Psoas muscle (tissue), 7 donors: ENCODE measurements at regions not wholly inside any gene's neighbourhood (a gene's known extent, or its start where the extent isn't known, plus 50 kb on each side); places are given as distances from the start of the nearest gene placed in this dataset.

Source experiments
- ATAC-seq, 4 donors: fragments of 200-7000 bp; cut with Tn5 transposase; one replicate each; pipeline ENCODE4 v1.9.1; 2020; ENCODE audit warnings: moderate library complexity in 3 of 4, mild to moderate bottlenecking in 2 of 4
- DNase-seq, 2 donors: peaks; one replicate each; pipeline ENCODE4 v3.0.0-alpha.2; 2020
- H3K27ac ChIP-seq: fragments of 200-600 bp; one replicate; pipeline ENCODE4 v1.8.0; 2022
- H3K27me3 ChIP-seq, 3 donors: fragments of 200-600 bp in 1 of 3; one replicate each; pipeline versions ENCODE4 v1.6.1 to v1.8.0; 2013 to 2022; ENCODE audit warnings: low read length in 2 of 3, mild to moderate bottlenecking in 2 of 3, moderate library complexity in 1 of 3; ENCODE audit not compliant: insufficient read depth in 3 of 3
- H3K36me3 ChIP-seq, 2 donors: fragments of 200-600 bp in 1 of 2; one replicate each; pipeline versions ENCODE4 v1.6.1 to v1.8.0; 2013 to 2022; ENCODE audit warnings: low read depth in 1 of 2, mild to moderate bottlenecking in 1 of 2, moderate library complexity in 1 of 2; ENCODE audit not compliant: insufficient read depth in 1 of 2
- H3K4me1 ChIP-seq: fragments of 200-600 bp; one replicate; pipeline ENCODE4 v1.8.0; 2022
- H3K4me3 ChIP-seq: fragments of 200-600 bp; one replicate; pipeline ENCODE4 v1.8.0; 2022; ENCODE audit warnings: mild to moderate bottlenecking
- H3K9me3 ChIP-seq: fragments of 200-600 bp; one replicate; pipeline ENCODE4 v1.8.0; 2022
- CTCF ChIP-seq: fragments of 200-600 bp; IDR thresholded peaks from one replicate; pipeline ENCODE4 v1.8.0; 2022; ENCODE audit warnings: antibody characterized with exemption
- WGBS, 3 donors: extraction: QIAGEN DNeasy Blood & Tissue Kit; methylation state at CpG; one replicate each; pipeline versions ENCODE4 v1.1.6 to v1.1.7; 2013; 5-methylcytosine and 5-hydroxymethylcytosine counted together
- intact Hi-C, 2 donors: fragments of 100-400 bp; cut with DNase I; formaldehyde crosslinking; loops; one replicate each; pipeline versions ENCODE4 v1.11.0 to v1.14.2; 2022
- donor health status: healthy with polysubstance abuse.
- donor health status: DM: no; HTN: no; CAD: no; lungs with moderate emphysema.
- donor health status: Bipolar disorder and iron deficiency.
- donor health status: healthy.
- donor health status: DM: yes; HTN: yes; CAD: no.
- donor health status: DM: no; HTN: no; CAD: no.
- donor health status: DM: yes; HTN: yes; CAD: no.

GRCh38 chr16:63346000-63346399, 1309.8 kb upstream of the CDH8 start:
- no peak for TF ChIP-seq CTCF
- no peaks in the 10 kb centered on the region for H3K36me3 ChIP-seq
- no peak for ATAC-seq
- H3K27ac ChIP-seq, result no peak overlapping the region
- WGBS, 3 donors, result 76 to 89% (median 81%) methylated on average over 3 of the region's 3 CpGs
- no peaks in the 10 kb centered on the region for H3K27me3 ChIP-seq
- intact Hi-C loops, result no loop called here
- H3K9me3 ChIP-seq, result no peaks in the 10 kb centered on the region
- no peak overlapping the region for H3K4me3 ChIP-seq
- H3K4me1 ChIP-seq, result no peaks in the 10 kb centered on the region
- no peak for DNase-seq

GRCh38 chr16:63337264-63337663, 1301.0 kb upstream of the CDH8 start:
- no peaks in the 10 kb centered on the region for H3K27me3 ChIP-seq
- WGBS, 3 donors, result 57 to 79% (median 59%) methylated on average over 1 of the region's 1 CpG
- intact Hi-C loops, result no loop called here
- no peak for TF ChIP-seq CTCF
- H3K9me3 ChIP-seq, result peaks cover 8% of the 10 kb centered on the region
- DNase-seq, result no peak
- no peaks in the 10 kb centered on the region for H3K36me3 ChIP-seq
- H3K4me1 ChIP-seq, result no peaks in the 10 kb centered on the region
- ATAC-seq, result no peak
- no peak overlapping the region for H3K27ac ChIP-seq
- H3K4me3 ChIP-seq, result no peak overlapping the region

GRCh38 chr16:63331111-63331510, 1294.9 kb upstream of the CDH8 start:
- Histone ChIP-seq H3K4me3 (no peak overlapping the region), H3K4me1 (no peaks in the 10 kb centered on the region), H3K27me3 (no peaks in the 10 kb centered on the region), H3K36me3 (no peaks in the 10 kb centered on the region), H3K9me3 (no peaks in the 10 kb centered on the region), H3K27ac (no peak overlapping the region)
- no peak for ATAC-seq
- DNase-seq, result no peak
- WGBS, 3 donors, result 78 to 87% (median 86%) methylated on average over 3 of the region's 3 CpGs
- TF ChIP-seq CTCF, result no peak
- intact Hi-C loops, result no loop called here

- intact Hi-C loops, result no loop called here
- no peaks in the 10 kb centered on the region for H3K36me3 ChIP-seq
- no peak overlapping the region for H3K4me3 ChIP-seq
- no peaks in the 10 kb centered on the region for H3K4me1 ChIP-seq
- no peak for TF ChIP-seq CTCF
- ATAC-seq (no peak), DNase-seq (no peak)
- no peaks in the 10 kb centered on the region for H3K27me3 ChIP-seq
- 87 to 89% (median 87%) methylated on average over 3 of the region's 3 CpGs for WGBS, 3 donors
- no peaks in the 10 kb centered on the region for H3K9me3 ChIP-seq
- no peak overlapping the region for H3K27ac ChIP-seq
Measured at GRCh38 chr16:63326736-63327339, 1290.6 kb upstream of the CDH8 start.
